HepG2 (cell line): ENCODE measurements at regions not wholly inside any gene's neighbourhood (a gene's known extent, or its start where the extent isn't known, plus 50 kb on each side); places are given as distances from the start of the nearest gene placed in this dataset.

ENCODE experiments used
- CTCF ChIP-seq: sonication (generic); formaldehyde crosslinking; IDR thresholded peaks from 2 replicates; pipeline ENCODE4 v1.5.0; 2020; ENCODE audit warnings: mild to moderate bottlenecking, missing genetic modification reagents, moderate library complexity
- EP300 ChIP-seq, 3 experiments: sonication (generic) in 1 of 3; formaldehyde crosslinking in 1 of 3; IDR thresholded peaks; 2 replicates each; pipeline versions ENCODE4 v1.5.1 to v1.6.1; 2011 to 2020; ENCODE audit warnings: low read depth in 2 of 3, low read length in 2 of 3, borderline replicate concordance in 1 of 3, improper control_type of control experiment in 1 of 3, mild to moderate bottlenecking in 1 of 3, missing genetic modification reagents in 1 of 3, moderate library complexity in 1 of 3
- FOSL2 ChIP-seq: sonication (generic); formaldehyde crosslinking; IDR thresholded peaks from 2 replicates; pipeline ENCODE4 v1.4.0; 2020; ENCODE audit warnings: missing genetic modification reagents
- GMEB1 ChIP-seq: sonication (generic); formaldehyde crosslinking; IDR thresholded peaks from 2 replicates; pipeline ENCODE4 v1.5.1; 2020; ENCODE audit warnings: missing genetic modification reagents, mild to moderate bottlenecking, borderline replicate concordance
- NFYB ChIP-seq: sonication (generic); formaldehyde crosslinking; IDR thresholded peaks from 2 replicates; pipeline ENCODE4 v1.4.0; 2020; ENCODE audit warnings: missing genetic modification reagents
- NR2C2 ChIP-seq: sonication (generic); formaldehyde crosslinking; IDR thresholded peaks from 2 replicates; pipeline ENCODE4 v1.4.0; 2020; ENCODE audit warnings: missing genetic modification reagents, mild to moderate bottlenecking, moderate library complexity, borderline replicate concordance
- POGK ChIP-seq: sonication (generic); formaldehyde crosslinking; conservative IDR thresholded peaks from 2 replicates; pipeline ENCODE4 v1.8.0; 2022; ENCODE audit warnings: mild to moderate bottlenecking, moderate library complexity, missing genetic modification reagents
- SIN3A ChIP-seq: IDR thresholded peaks from 2 replicates; pipeline ENCODE4 v1.6.1; 2011; ENCODE audit warnings: low read depth, mild to moderate bottlenecking, control low read depth, low read length, borderline replicate concordance
- STAG1 ChIP-seq: sonication (generic); formaldehyde crosslinking; IDR thresholded peaks from 2 replicates; pipeline ENCODE4 v1.4.0; 2020; ENCODE audit warnings: missing genetic modification reagents
- TCF7L2 ChIP-seq: IDR thresholded peaks from 2 replicates; pipeline ENCODE4 v1.6.1; 2011; ENCODE audit warnings: mild to moderate bottlenecking, low read depth, low read length, moderate library complexity
- ZBTB33 ChIP-seq: sonication (generic); formaldehyde crosslinking; IDR thresholded peaks from 2 replicates; pipeline ENCODE4 v1.4.0; 2020; ENCODE audit warnings: missing genetic modification reagents
- ZNF24 ChIP-seq: fragments of 450-650 bp; IDR thresholded peaks from 2 replicates; pipeline ENCODE4 v1.6.1; 2017; ENCODE audit warnings: antibody characterized with exemption, mild to moderate bottlenecking
- ZUFSP ChIP-seq: sonication (generic); formaldehyde crosslinking; IDR thresholded peaks from 2 replicates; pipeline ENCODE4 v1.9.0; 2021; ENCODE audit warnings: missing genetic modification reagents, mild to moderate bottlenecking, borderline replicate concordance

- TF ChIP-seq CTCF (CRISPR knock-in tag): no peak
- TF ChIP-seq NFYB (CRISPR knock-in tag): no peak
- no peak for TF ChIP-seq EP300 (IDR thresholded peaks at IDR 0.05; ENCODE audit: low read depth in 2 of 2, low read length in 2 of 2)
- no peak for TF ChIP-seq EP300 (CRISPR knock-in tag; IDR thresholded peaks at IDR 0.05; ENCODE audit: borderline replicate concordance)
- TF ChIP-seq FOSL2 (CRISPR knock-in tag): no peak
- TF ChIP-seq NR2C2: no peak
- no peak for TF ChIP-seq POGK (CRISPR knock-in tag)
- no peak for TF ChIP-seq ZBTB33 (CRISPR knock-in tag)
- no peak for TF ChIP-seq ZNF24
- no peak for TF ChIP-seq STAG1 (CRISPR knock-in tag)
- no peak for TF ChIP-seq ZUFSP
- no peak for TF ChIP-seq SIN3A
- TF ChIP-seq TCF7L2: no peak
- TF ChIP-seq GMEB1: no peak
These were observed 99.7 kb upstream of the AGBL1 start for GRCh38 chr15:85979929-85980328.
